H1 (cell line): ENCODE measurements at regions not wholly inside any gene's neighbourhood (a gene's known extent, or its start where the extent isn't known, plus 50 kb on each side); places are given as distances from the start of the nearest gene placed in this dataset.

Experiments
- CTCF ChIA-PET: fragments of 300-600 bp; sonication (Branson Sonifier 250); formaldehyde crosslinking; loops from one replicate; lab custom pipeline; 2021; ENCODE audit not compliant: partially characterized antibody; lab: Charles Lee
- POLR2A ChIA-PET: fragments of 300-600 bp; sonication (Branson Sonifier 250); formaldehyde crosslinking; loops from one replicate; lab custom pipeline; 2021; ENCODE audit warnings: inconsistent platforms; ENCODE audit not compliant: partially characterized antibody; lab: Charles Lee
- DNase-seq, 2 experiments: peaks; one replicate each; pipeline versions ENCODE4 v3.0.0 to v3.0.0-alpha.2; 2010 to 2022; ENCODE audit warnings: low spot score in 2 of 2, low read depth in 1 of 2, mixed read lengths in 1 of 2
- FAIRE-seq: peaks from 2 replicates; lab custom pipeline; 2011; peaks lifted over from hg19 to GRCh38; lab: Jason Lieb, UNC
- H2AFZ ChIP-seq: 2 replicates; pipeline ENCODE4 v1.8.1; 2012; ENCODE audit warnings: low read length, inconsistent platforms
- H2AK5ac ChIP-seq: 2 replicates; pipeline ENCODE4 v1.6.1; 2013; ENCODE audit warnings: low read depth, low read length
- H2BK120ac ChIP-seq: replicated peaks from 2 replicates; pipeline ENCODE3; 2013; ENCODE audit warnings: low read depth, low read length, inconsistent platforms
- H2BK12ac ChIP-seq: 2 replicates; pipeline ENCODE4 v1.6.1; 2013; ENCODE audit warnings: low read depth, low read length
- H2BK15ac ChIP-seq: 2 replicates; pipeline ENCODE4 v1.6.1; 2013; ENCODE audit warnings: low read length
- H2BK20ac ChIP-seq: 2 replicates; pipeline ENCODE4 v1.6.1; 2013; ENCODE audit warnings: low read length
- H2BK5ac ChIP-seq: 2 replicates; pipeline ENCODE4 v1.6.1; 2013; ENCODE audit warnings: low read depth, low read length
- H3K14ac ChIP-seq: 2 replicates; pipeline ENCODE4 v1.6.1; 2013; ENCODE audit warnings: inconsistent platforms; ENCODE audit not compliant: insufficient read length
- H3K18ac ChIP-seq: 2 replicates; pipeline ENCODE4 v1.6.1; 2013; ENCODE audit warnings: low read length; ENCODE audit errors: extremely low read depth
- H3K23ac ChIP-seq: 2 replicates; pipeline ENCODE4 v1.6.1; 2013; ENCODE audit warnings: inconsistent platforms; ENCODE audit not compliant: insufficient read length
- H3K23me2 ChIP-seq: 2 replicates; pipeline ENCODE4 v1.6.1; 2013; ENCODE audit warnings: low read depth, low read length
- H3K27ac ChIP-seq: 2 replicates; pipeline ENCODE4 v1.6.1; 2011; ENCODE audit warnings: low read depth, low read length, inconsistent platforms
- H3K27me3 ChIP-seq, 4 experiments: replicated peaks in 1 of 4; 1 replicate in 1 of 4; 2 replicates in 3 of 4; pipeline versions ENCODE4 v1.6.1 to v1.8.1; 2011 to 2013; ENCODE audit warnings: low read length in 3 of 4, mild to moderate bottlenecking in 3 of 4, inconsistent platforms in 2 of 4, mixed read lengths in 2 of 4, moderate library complexity in 1 of 4; ENCODE audit not compliant: control insufficient read depth in 3 of 4, insufficient read depth in 3 of 4; ENCODE audit errors: extremely low read depth in 1 of 4
- H3K36me3 ChIP-seq, 4 experiments: 2 replicates each; pipeline versions ENCODE4 v1.6.1 to v1.8.1; 2011 to 2013; ENCODE audit warnings: mild to moderate bottlenecking in 4 of 4, low read length in 3 of 4, moderate library complexity in 2 of 4, control low read depth in 1 of 4, inconsistent platforms in 1 of 4; ENCODE audit not compliant: insufficient read depth in 4 of 4, control insufficient read depth in 2 of 4
- H3K4ac ChIP-seq: replicated peaks from 2 replicates; pipeline ENCODE3; 2013; ENCODE audit warnings: low read length, low read depth, mixed read lengths, inconsistent platforms; ENCODE audit not compliant: insufficient read length
- H3K4me1 ChIP-seq, 4 experiments: replicated peaks in 1 of 4; 1 replicate in 1 of 4; 2 replicates in 3 of 4; pipeline versions ENCODE4 v1.6.1 to v1.8.1; 2011 to 2013; ENCODE audit warnings: low read length in 3 of 4, inconsistent platforms in 2 of 4, mixed read lengths in 1 of 4; ENCODE audit not compliant: insufficient read depth in 4 of 4, control insufficient read depth in 3 of 4
- H3K4me2 ChIP-seq, 2 experiments: 2 replicates each; pipeline versions ENCODE4 v1.6.1 to v1.8.1; 2011 to 2013; ENCODE audit warnings: low read depth in 2 of 2, low read length in 2 of 2, control low read depth in 1 of 2, inconsistent platforms in 1 of 2, mild to moderate bottlenecking in 1 of 2; ENCODE audit not compliant: insufficient read depth in 1 of 2
- H3K4me3 ChIP-seq, 4 experiments: fragments of 200-600, 300-600 bp in 1 of 4; sonication (generic), shearing (Covaris generic), sonication (Bioruptor Twin) in 1 of 4; 2 replicates each; pipeline versions ENCODE4 v1.5.1 to v1.8.1; 2011 to 2016; ENCODE audit warnings: low read length in 4 of 4, low read depth in 3 of 4, control low read depth in 2 of 4, inconsistent platforms in 2 of 4, mild to moderate bottlenecking in 2 of 4, mixed read lengths in 1 of 4, moderate library complexity in 1 of 4; ENCODE audit not compliant: insufficient read depth in 2 of 4; ENCODE audit errors: extremely low read depth in 1 of 4
- H3K56ac ChIP-seq: replicated peaks from 2 replicates; pipeline ENCODE3; 2013; ENCODE audit warnings: low read depth, mild to moderate bottlenecking, mixed read lengths, low read length, inconsistent platforms; ENCODE audit not compliant: insufficient read length
- H3K79me1 ChIP-seq: 2 replicates; pipeline ENCODE4 v1.6.1; 2013; ENCODE audit warnings: low read depth, low read length, control low read depth
- H3K79me2 ChIP-seq, 2 experiments: 2 replicates each; pipeline versions ENCODE4 v1.6.1 to v1.8.1; 2012 to 2013; ENCODE audit warnings: low read length in 2 of 2, mild to moderate bottlenecking in 2 of 2, inconsistent platforms in 1 of 2; ENCODE audit not compliant: insufficient read depth in 2 of 2, control insufficient read depth in 1 of 2
- H3K9ac ChIP-seq, 4 experiments: replicated peaks in 1 of 4; 1 replicate in 1 of 4; 2 replicates in 3 of 4; pipeline versions ENCODE4 v1.6.1 to v1.8.1; 2011 to 2013; ENCODE audit warnings: low read depth in 3 of 4, low read length in 3 of 4, control low read depth in 2 of 4, mild to moderate bottlenecking in 2 of 4, moderate library complexity in 2 of 4, inconsistent platforms in 1 of 4; ENCODE audit errors: extremely low read depth in 1 of 4
- H3K9me3 ChIP-seq, 2 experiments: 2 replicates each; pipeline versions ENCODE4 v1.6.1 to v1.8.1; 2012 to 2013; ENCODE audit warnings: mild to moderate bottlenecking in 2 of 2, moderate library complexity in 2 of 2, control low read depth in 1 of 2, inconsistent platforms in 1 of 2, low read depth in 1 of 2, low read length in 1 of 2, mixed read lengths in 1 of 2; ENCODE audit not compliant: insufficient read depth in 2 of 2
- H4K20me1 ChIP-seq, 2 experiments: replicated peaks in 1 of 2; 2 replicates each; pipeline versions ENCODE3 to v1.8.1; 2011 to 2013; ENCODE audit warnings: inconsistent platforms in 2 of 2, low read length in 2 of 2, mild to moderate bottlenecking in 1 of 2; ENCODE audit not compliant: insufficient read depth in 2 of 2, control insufficient read depth in 1 of 2
- H4K5ac ChIP-seq: 2 replicates; pipeline ENCODE4 v1.6.1; 2013; ENCODE audit warnings: low read length, low read depth, mixed read lengths, inconsistent platforms; ENCODE audit not compliant: insufficient read length
- H4K8ac ChIP-seq: 2 replicates; pipeline ENCODE4 v1.8.0; 2013; ENCODE audit warnings: mild to moderate bottlenecking, moderate library complexity, low read length, inconsistent platforms; ENCODE audit not compliant: insufficient read depth; ENCODE audit errors: extremely low read depth
- H4K91ac ChIP-seq: replicated peaks from 2 replicates; pipeline ENCODE3; 2013; ENCODE audit warnings: low read length, mixed read lengths, inconsistent platforms; ENCODE audit not compliant: insufficient read length
- BCL11A ChIP-seq, 2 experiments: IDR thresholded peaks; one replicate each; pipeline ENCODE4 v1.6.1; 2011; ENCODE audit warnings: low read depth in 2 of 2, low read length in 2 of 2, mild to moderate bottlenecking in 2 of 2
- BRCA1 ChIP-seq: IDR thresholded peaks from 2 replicates; pipeline ENCODE4 v1.6.1; 2012; ENCODE audit warnings: low read depth, low read length, improper control_type of control experiment
- CBX5 ChIP-seq: fragments of 300-800, 300-1000 bp; sonication (generic); IDR thresholded peaks from 2 replicates; pipeline ENCODE4 v1.7.1; 2016; ENCODE audit warnings: antibody characterized with exemption, low read length, low read depth
- KDM1A ChIP-seq: fragments of 200-600, 300-600 bp; sonication (generic); IDR thresholded peaks from 2 replicates; pipeline ENCODE4 v1.7.1; 2016; ENCODE audit warnings: mild to moderate bottlenecking, low read length, borderline replicate concordance
- MAX ChIP-seq: IDR thresholded peaks from 2 replicates; pipeline ENCODE4 v1.6.1; 2012; ENCODE audit warnings: inconsistent platforms
- POLR2AphosphoS5 ChIP-seq: IDR thresholded peaks from 2 replicates; pipeline ENCODE4 v1.6.1; 2011; ENCODE audit warnings: low read depth, low read length
- SIN3A ChIP-seq, 2 experiments: IDR thresholded peaks in 1 of 2; conservative IDR thresholded peaks in 1 of 2; 2 replicates each; pipeline ENCODE4 v1.6.1; 2011 to 2012; ENCODE audit warnings: low read length in 2 of 2, improper control_type of control experiment in 1 of 2, low read depth in 1 of 2, mild to moderate bottlenecking in 1 of 2
- SP1 ChIP-seq: IDR thresholded peaks from 2 replicates; pipeline ENCODE4 v1.6.1; 2011; ENCODE audit warnings: low read depth, low read length
- ZNF274 ChIP-seq: IDR thresholded peaks from 2 replicates; pipeline ENCODE4 v1.7.0; 2012; ENCODE audit warnings: low read length, borderline replicate concordance; ENCODE audit errors: extremely low read depth
- WGBS, 2 experiments: shearing (Covaris generic) in 1 of 2; methylation state at CpG; one replicate each; pipeline versions ENCODE4 v1.1.6 to v1.1.7; 2013 to 2015; ENCODE audit warnings: low lambda C conversion rate in 2 of 2, mixed read lengths in 2 of 2, inconsistent platforms in 1 of 2, low coverage in 1 of 2, missing lambda C conversion rate in 1 of 2; ENCODE audit not compliant: insufficient replicate concordance in 2 of 2, insufficient coverage in 1 of 2, insufficient read length in 1 of 2; ENCODE audit errors: extremely low coverage in 1 of 2, missing lambda C conversion rate in 1 of 2; 5-methylcytosine and 5-hydroxymethylcytosine counted together

GRCh38 chr3:163048881-163049280, 1552.3 kb downstream of the OTOL1 start:
- Histone ChIP-seq H3K23me2 (no peaks in the 10 kb centered on the region), H2BK5ac (no peak overlapping the region), H3K27ac (no peak overlapping the region), H3K23ac (no peak overlapping the region), H4K8ac (no peak overlapping the region), H3K9ac (no peak overlapping the region), H2AK5ac (no peak overlapping the region), H3K27me3 (no peaks in the 10 kb centered on the region), H3K36me3 (no peaks in the 10 kb centered on the region), H3K4ac (no peak overlapping the region), H2BK12ac (no peak overlapping the region), H4K91ac (no peak overlapping the region), H3K4me3 (no peak overlapping the region), H3K4me2 (no peak overlapping the region), H3K56ac (no peak overlapping the region), H2BK15ac (no peak overlapping the region), H3K79me1 (no peaks in the 10 kb centered on the region), H2BK20ac (no peak overlapping the region), H3K79me2 (no peaks in the 10 kb centered on the region), H3K18ac (no peak overlapping the region), H3K14ac (no peak overlapping the region), H3K9me3 (no peaks in the 10 kb centered on the region), H4K20me1 (no peaks in the 10 kb centered on the region), H2AFZ (no peak overlapping the region), H3K4me1 (no peaks in the 10 kb centered on the region), H2BK120ac (no peak overlapping the region), H4K5ac (no peak overlapping the region)
- no CpG with 5 or more reads among the region's 1 CpG for WGBS, 2 experiments
- no peak for DNase-seq
- ChIA-PET POLR2A (no interaction called here), CTCF (no interaction called here)
- TF ChIP-seq CBX5 (no peak), BRCA1 (no peak), ZNF274 (no peak), MAX (no peak), KDM1A (no peak), POLR2AphosphoS5 (no peak), SP1 (no peak), BCL11A (IDR thresholded peaks at IDR 0.05; ENCODE audit: low read depth in 2 of 2, low read length in 2 of 2) (no peak), SIN3A (conservative IDR thresholded peaks at IDR 0.05 in 1 of 2, IDR thresholded peaks at IDR 0.05 in 1 of 2; ENCODE audit: low read depth in 1 of 2, low read length in 2 of 2) (no peak)
- no peak for FAIRE-seq
